H1 (cell line): ENCODE measurements at regions not wholly inside any gene's neighbourhood (a gene's known extent, or its start where the extent isn't known, plus 50 kb on each side); places are given as distances from the start of the nearest gene placed in this dataset.

ENCODE experiments used
- POLR2AphosphoS5 ChIP-seq: IDR thresholded peaks from 2 replicates; pipeline ENCODE4 v1.6.1; 2011; ENCODE audit warnings: low read depth, low read length
- RBBP5 ChIP-seq: IDR thresholded peaks from 2 replicates; pipeline ENCODE4 v1.7.1; 2012; ENCODE audit warnings: low read depth, mild to moderate bottlenecking, inconsistent platforms, low read length, moderate library complexity, borderline replicate concordance
- SIX5 ChIP-seq: IDR thresholded peaks from 2 replicates; pipeline ENCODE4 v1.6.1; 2011; ENCODE audit warnings: mild to moderate bottlenecking, low read depth, low read length
- TF ChIP-seq, protein P1 (sequence below): fragments of 300-600 bp; sonication (generic); IDR thresholded peaks from 2 replicates; pipeline ENCODE4 v1.7.1; 2012; ENCODE audit warnings: low read length, moderate library complexity, mild to moderate bottlenecking, inconsistent platforms; ENCODE audit not compliant: insufficient replicate concordance

DNA sequence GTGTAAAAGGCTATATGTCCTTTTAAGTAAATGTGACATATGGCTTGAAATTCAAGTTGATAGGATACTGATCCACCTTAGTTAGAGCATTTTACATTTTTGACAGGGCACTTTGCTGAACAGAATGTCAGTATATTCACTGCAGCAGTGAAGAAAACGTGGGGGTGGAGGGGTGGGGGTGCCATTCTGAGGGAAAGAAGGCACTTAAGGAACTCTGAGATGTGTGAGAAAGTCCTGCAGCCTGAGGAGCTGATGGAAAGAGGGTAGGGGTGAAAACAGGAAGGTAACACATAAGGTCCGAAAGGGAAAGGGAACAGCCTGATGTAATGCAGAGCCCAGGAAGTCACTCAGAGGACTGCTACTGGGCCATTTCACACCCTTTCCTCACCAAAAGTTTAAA is 265.5 kb upstream of the GRIP1 start (continued):
- TF ChIP-seq, protein P1, sequence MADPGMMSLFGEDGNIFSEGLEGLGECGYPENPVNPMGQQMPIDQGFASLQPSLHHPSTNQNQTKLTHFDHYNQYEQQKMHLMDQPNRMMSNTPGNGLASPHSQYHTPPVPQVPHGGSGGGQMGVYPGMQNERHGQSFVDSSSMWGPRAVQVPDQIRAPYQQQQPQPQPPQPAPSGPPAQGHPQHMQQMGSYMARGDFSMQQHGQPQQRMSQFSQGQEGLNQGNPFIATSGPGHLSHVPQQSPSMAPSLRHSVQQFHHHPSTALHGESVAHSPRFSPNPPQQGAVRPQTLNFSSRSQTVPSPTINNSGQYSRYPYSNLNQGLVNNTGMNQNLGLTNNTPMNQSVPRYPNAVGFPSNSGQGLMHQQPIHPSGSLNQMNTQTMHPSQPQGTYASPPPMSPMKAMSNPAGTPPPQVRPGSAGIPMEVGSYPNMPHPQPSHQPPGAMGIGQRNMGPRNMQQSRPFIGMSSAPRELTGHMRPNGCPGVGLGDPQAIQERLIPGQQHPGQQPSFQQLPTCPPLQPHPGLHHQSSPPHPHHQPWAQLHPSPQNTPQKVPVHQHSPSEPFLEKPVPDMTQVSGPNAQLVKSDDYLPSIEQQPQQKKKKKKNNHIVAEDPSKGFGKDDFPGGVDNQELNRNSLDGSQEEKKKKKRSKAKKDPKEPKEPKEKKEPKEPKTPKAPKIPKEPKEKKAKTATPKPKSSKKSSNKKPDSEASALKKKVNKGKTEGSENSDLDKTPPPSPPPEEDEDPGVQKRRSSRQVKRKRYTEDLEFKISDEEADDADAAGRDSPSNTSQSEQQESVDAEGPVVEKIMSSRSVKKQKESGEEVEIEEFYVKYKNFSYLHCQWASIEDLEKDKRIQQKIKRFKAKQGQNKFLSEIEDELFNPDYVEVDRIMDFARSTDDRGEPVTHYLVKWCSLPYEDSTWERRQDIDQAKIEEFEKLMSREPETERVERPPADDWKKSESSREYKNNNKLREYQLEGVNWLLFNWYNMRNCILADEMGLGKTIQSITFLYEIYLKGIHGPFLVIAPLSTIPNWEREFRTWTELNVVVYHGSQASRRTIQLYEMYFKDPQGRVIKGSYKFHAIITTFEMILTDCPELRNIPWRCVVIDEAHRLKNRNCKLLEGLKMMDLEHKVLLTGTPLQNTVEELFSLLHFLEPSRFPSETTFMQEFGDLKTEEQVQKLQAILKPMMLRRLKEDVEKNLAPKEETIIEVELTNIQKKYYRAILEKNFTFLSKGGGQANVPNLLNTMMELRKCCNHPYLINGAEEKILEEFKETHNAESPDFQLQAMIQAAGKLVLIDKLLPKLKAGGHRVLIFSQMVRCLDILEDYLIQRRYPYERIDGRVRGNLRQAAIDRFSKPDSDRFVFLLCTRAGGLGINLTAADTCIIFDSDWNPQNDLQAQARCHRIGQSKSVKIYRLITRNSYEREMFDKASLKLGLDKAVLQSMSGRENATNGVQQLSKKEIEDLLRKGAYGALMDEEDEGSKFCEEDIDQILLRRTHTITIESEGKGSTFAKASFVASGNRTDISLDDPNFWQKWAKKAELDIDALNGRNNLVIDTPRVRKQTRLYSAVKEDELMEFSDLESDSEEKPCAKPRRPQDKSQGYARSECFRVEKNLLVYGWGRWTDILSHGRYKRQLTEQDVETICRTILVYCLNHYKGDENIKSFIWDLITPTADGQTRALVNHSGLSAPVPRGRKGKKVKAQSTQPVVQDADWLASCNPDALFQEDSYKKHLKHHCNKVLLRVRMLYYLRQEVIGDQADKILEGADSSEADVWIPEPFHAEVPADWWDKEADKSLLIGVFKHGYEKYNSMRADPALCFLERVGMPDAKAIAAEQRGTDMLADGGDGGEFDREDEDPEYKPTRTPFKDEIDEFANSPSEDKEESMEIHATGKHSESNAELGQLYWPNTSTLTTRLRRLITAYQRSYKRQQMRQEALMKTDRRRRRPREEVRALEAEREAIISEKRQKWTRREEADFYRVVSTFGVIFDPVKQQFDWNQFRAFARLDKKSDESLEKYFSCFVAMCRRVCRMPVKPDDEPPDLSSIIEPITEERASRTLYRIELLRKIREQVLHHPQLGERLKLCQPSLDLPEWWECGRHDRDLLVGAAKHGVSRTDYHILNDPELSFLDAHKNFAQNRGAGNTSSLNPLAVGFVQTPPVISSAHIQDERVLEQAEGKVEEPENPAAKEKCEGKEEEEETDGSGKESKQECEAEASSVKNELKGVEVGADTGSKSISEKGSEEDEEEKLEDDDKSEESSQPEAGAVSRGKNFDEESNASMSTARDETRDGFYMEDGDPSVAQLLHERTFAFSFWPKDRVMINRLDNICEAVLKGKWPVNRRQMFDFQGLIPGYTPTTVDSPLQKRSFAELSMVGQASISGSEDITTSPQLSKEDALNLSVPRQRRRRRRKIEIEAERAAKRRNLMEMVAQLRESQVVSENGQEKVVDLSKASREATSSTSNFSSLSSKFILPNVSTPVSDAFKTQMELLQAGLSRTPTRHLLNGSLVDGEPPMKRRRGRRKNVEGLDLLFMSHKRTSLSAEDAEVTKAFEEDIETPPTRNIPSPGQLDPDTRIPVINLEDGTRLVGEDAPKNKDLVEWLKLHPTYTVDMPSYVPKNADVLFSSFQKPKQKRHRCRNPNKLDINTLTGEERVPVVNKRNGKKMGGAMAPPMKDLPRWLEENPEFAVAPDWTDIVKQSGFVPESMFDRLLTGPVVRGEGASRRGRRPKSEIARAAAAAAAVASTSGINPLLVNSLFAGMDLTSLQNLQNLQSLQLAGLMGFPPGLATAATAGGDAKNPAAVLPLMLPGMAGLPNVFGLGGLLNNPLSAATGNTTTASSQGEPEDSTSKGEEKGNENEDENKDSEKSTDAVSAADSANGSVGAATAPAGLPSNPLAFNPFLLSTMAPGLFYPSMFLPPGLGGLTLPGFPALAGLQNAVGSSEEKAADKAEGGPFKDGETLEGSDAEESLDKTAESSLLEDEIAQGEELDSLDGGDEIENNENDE: no peak
- TF ChIP-seq SIX5 (no peak), RBBP5 (no peak), POLR2AphosphoS5 (no peak)
